ENCODE measurements at regions not wholly inside any gene's neighbourhood (a gene's known extent, or its start where the extent isn't known, plus 50 kb on each side); places are given as distances from the start of the nearest gene placed in this dataset.
"Not testable (repeated sequence)": the region's sequence is repeated elsewhere in the genome, so short reads cannot be mapped to it uniquely, and the experiment has no call there.

DNA sequence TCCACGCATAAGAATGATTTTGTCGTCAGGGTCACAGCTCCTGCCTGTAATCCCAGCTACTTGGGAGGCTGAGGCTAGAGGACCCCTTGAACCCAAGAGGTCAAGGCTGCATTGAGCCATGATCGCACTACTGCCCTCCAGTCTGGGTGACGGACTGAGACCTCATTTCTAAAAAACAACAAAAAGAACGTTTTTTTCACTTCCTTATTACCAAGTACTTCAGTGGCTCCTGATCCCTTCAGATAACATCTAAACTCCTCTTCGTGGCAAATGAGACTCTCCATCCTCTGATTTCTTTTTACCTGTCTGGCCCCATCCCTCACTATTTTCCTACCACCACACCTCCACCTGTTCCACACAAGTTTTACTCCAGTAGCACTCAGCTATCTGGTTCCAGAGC, 105.4 kb upstream of the TLK1 start:
- no peak for DNase-seq

DNA sequence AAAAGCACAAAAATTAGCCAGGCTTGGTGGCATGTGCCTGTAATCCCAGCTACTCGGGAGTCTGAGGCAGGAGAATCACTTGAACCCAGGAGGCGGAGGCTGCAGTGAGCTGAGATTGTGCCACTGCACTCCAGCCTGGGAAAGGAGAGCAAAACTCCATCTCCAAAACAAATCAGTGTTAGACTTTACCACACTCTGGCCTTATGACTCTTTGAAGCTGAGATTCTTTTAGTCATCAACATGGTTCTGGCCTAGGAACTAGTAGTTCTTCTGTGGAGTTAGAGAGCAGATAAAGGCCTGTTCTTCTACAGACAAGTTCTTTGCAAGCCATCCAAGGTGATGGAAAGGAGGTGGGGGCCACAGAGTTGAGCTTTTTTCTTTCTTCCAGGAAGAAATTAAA, 100.8 kb upstream of the TLK1 start:
- not testable (repeated sequence) for DNase-seq

- DNase-seq = no peak
These were observed 100.1 kb upstream of the TLK1 start for GRCh38 chr2:171260471-171261424.

DNA sequence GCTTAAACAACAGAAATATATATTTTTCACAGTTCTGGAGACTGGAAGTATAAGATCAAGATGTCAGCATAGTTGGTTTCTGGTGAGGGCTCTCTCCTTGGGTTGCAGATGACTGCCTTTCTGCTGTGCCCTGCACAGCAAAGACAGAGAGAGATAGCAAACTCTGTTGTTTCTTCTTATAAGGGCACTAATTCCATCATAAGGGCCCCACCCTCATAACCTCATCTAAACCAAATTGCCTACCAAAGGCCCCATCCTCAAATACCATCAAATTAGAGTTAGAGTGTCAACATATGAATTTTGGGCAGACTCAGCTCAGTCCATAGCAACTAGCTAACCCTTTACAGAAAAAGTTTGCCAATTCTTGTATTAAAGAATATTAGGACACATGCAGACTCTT, 94.0 kb upstream of the TLK1 start:
- no peak for DNase-seq

DNA sequence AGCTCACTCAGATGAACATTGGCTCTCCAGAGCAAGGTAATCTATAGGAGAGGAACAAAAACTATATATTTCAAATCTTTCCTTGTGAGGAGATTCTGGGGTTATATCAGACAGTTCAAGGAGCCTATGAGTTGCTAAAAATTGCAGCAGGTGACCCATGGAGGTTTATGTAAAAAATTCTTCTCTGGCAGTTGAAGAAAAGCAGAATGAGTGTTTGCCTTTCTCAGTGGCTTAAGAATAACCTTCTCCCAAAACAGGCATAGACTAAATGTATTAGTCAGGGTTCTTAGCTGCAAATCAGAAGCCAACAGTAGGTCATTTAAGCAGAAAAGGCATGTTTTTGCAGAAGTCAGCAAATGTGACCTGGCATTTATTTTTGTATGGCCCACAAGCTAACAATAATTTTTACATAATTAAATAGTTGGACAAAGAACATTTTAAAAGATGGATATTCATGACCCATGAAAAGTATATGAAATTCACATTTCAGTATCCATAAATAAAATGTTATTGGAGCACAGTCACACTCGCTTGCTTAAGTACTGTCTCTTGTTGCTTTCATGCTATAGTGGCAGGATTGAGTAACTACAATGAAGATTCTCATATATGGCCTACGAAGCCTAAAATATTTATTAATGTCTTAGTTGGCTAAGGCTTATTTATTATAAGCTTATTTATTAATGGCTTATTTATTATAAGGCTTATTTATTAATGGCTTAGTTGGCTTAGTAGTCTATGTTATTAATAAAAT, 93.4 kb upstream of the TLK1 start:
- no peak for DNase-seq

DNA sequence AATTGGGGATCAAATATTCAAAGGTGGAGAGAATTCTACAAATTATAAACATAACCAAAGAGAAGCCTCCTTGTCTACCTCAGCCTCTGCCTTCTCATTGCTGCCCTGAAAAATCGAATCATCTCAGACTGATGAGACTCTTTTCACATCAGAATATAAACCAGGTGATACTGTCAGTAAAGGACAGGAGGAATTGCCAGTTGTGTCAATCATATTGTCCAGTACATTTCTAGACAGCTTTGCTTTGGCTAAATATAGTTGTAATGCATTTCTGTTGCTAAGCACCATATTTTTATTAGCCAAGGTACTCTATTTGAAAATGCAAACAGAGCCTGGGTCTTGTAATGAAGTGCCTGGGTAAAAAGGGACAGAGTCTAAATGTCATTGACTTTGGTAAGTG, 92.6 kb upstream of the TLK1 start:
- DNase-seq = no peak

GRCh38 chr2:171249689-171250088, 89.0 kb upstream of the TLK1 start:
- no peak for DNase-seq

- peak; percentile 34 for DNase-seq
These were observed 87.3 kb upstream of the TLK1 start for GRCh38 chr2:171247741-171248662.

GRCh38 chr2:171244970-171245782, 84.5 kb upstream of the TLK1 start:
- DNase-seq = no peak

DNA sequence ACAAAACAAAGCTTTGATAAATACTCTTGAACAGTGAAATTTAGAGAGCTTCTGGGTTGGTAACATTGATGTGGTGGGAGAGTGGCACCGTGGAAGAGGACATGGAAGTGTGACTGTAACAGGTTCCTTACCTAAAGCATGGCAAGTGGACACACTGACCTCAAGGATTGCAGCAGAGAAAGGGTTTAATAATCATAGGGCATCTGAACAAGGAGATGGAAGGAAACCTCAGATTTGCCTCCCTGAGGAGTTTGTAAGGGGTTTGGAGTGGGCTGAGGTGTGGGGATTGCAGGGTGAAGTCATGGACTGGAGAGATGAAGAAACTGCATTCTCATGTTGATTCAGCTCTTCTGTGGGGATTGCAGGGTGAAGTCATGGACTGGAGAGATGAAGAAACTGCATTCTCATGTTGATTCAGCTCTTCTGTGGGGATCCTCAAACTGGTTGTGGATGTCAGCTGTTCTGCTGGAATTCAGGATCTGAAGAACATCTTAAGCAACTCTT, 83.8 kb upstream of the TLK1 start:
- DNase-seq = no peak

DNA sequence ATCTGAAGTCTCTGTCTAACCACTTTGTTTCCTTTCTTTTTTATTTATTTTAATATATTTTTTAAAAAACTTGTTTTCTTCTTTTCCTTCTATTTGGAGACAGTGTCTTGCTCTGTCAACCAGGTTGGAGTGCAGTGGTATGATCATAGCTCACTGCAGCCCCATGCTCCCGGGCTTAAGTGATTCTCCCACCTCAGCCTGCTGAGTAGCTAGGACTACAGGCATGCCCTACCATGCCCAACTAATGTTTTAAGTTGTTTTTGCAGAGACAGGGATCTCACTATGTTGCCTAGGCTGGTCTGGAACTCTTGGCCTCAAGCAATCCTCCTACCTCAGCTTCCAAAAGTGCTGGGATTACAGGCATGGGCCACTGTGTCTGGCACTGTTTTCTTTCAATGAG, 81.1 kb upstream of the TLK1 start:
- no peak for DNase-seq

- DNase-seq = no peak
These were observed 78.3 kb upstream of the TLK1 start for GRCh38 chr2:171238946-171239345.

GRCh38 chr2:171237751-171238505, 77.2 kb upstream of the TLK1 start:
- DNase-seq = peak; percentile 43

DNA sequence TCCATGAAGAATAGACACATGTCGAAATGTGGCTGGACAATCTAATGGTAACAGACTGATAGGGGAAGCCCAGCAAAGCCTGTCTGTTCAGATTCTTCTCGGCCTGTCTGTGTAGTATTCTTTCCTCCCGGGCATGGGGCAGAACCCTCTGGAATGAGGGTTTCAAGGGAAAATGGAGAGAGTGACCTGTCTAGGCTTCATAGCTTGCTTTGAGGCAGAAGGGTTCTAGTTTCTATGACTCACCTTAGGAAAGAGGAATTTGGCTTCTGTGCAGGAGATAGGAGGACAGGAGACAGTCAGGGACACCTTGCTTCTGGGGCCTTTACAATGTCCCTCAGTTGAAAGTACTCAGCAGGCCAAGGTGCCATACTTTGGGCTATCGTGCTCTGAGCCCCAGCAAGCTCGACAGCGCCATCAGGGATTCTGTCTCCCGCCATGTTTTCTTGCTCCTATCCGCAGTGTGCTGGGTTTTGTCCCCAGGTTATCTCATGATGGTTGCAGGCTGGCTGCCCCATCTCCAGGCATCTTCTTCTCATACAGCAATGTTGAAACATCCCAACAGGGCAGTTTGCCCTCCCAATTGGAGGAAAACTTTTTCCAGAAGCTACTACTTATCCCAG, 74.7 kb upstream of the TLK1 start:
- no peak for DNase-seq

DNA sequence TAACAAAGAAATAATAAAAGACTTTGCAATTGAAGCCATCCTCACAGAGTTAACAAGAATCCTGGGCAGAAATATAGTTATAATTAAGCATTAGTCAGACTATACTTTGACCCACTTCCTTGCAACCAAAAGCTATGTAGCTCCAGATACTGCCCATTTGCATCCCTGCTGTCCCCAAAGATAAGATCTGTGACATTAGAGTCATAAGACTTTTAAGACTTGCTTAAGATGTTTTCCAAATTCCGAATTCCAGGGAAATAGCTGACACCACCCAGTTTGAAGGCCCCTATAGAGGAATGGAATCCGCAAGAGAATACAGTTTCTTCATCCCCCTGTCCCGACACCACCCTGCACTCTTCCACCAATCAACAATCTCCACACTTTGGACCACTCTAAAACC, 69.5 kb upstream of the TLK1 start:
- DNase-seq = no peak

DNA sequence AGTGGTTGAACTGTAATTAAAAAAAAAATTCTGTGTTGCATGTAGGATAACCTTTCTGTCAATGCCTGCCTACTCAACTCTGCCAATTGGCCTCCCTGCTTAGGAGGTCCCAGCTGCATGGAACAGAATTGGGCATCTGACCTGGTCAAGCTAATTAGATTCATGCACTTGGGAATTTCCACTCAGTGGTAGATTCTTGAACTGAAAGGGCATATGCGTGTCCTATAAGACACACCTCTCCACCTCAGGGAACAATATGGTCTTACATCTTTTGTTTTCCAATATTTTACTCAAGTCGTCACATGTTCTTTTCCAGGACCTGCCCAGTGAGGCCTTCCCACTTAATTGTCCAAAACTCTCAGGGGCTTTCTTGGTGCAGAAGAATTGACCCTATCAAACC, 68.1 kb upstream of the TLK1 start:
- DNase-seq = no peak

GRCh38 chr2:171227066-171227782, 66.5 kb upstream of the TLK1 start:
- DNase-seq = no peak

DNA sequence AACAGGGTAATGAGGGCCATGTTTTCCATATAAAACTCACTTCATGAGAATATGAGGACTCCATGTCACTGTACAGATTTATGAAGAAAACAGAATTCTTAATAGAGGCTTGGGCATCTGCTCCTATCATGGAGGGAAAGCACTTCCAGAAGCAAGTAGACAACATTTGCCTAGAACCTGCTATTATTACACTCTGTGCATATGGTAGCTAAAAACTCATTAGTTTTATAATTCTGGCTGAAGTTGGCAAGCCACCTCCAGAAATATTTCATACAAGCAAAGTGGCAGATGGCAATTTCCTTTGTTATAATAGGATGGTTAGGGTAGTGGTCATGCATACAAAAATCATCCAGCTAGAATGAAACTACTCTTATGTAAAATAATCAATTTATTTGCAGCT, 65.8 kb upstream of the TLK1 start:
- no peak for DNase-seq

- no peak for DNase-seq
These were observed 65.3 kb upstream of the TLK1 start for GRCh38 chr2:171225989-171226388.
